ENCODE measurements at regions not wholly inside any gene's neighbourhood (a gene's known extent, or its start where the extent isn't known, plus 50 kb on each side); places are given as distances from the start of the nearest gene placed in this dataset.

DNA sequence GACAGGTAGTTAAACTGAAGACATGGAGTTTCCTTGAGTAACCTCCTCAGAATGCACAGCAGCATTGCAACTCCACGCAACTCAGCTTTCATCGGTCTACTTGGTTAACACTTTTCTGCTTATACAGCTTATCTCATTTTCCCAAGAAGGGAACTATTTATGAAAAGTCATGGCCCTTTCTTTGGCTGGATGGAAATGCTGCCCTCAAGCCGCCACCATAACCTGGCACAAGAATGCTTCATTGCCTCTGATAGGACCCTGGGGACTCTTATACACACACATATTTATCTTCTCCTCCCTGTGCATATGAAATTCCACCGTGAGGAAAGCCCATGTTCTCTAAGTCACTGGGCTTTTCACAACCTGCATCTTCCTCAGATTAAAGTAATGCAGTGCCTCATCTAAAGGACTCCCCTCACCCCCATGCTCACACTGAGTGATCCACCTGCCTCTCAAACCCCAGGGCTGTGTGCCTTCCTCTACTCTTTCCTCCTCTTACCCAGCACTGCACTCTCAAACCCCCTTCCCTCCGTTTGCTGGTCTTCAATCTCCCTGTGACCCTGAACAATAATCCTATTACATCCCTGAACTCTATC, 192.0 kb upstream of the HNRNPA3 start:
- no peak for TF ChIP-seq CTCF (conservative IDR thresholded peaks at IDR 0.05; ENCODE audit: low read depth, low read length)
- TF ChIP-seq EZH2 (IDR thresholded peaks at IDR 0.05; ENCODE audit: borderline replicate concordance, low read depth, low read length, poor library complexity, severe bottlenecking), result no peak
